ENCODE measurements at regions not wholly inside any gene's neighbourhood (a gene's known extent, or its start where the extent isn't known, plus 50 kb on each side); places are given as distances from the start of the nearest gene placed in this dataset.

GRCh38 chr10:61529208-61529607 is 76.0 kb upstream of the TMEM26 start:
- TF ChIP-seq REST (IDR thresholded peaks at IDR 0.05; ENCODE audit: borderline replicate concordance) (no peak), REST (CRISPR knock-in tag; IDR thresholded peaks at IDR 0.05; ENCODE audit: low read depth) (no peak), MAFF (IDR thresholded peaks at IDR 0.05; ENCODE audit: low read length) (no peak)

Data from K562 (cell line).